HEK293 (cell line): ENCODE measurements at regions not wholly inside any gene's neighbourhood (a gene's known extent, or its start where the extent isn't known, plus 50 kb on each side); places are given as distances from the start of the nearest gene placed in this dataset.

Experiments
- AEBP2 ChIP-seq: fragments of 450-650 bp; formaldehyde crosslinking; IDR thresholded peaks from 2 replicates; pipeline ENCODE4 v1.5.1; 2016; ENCODE audit warnings: missing biosample characterization, missing genetic modification characterization, borderline replicate concordance
- YY1 ChIP-seq: fragments of 450-650 bp; formaldehyde crosslinking; IDR thresholded peaks from 2 replicates; pipeline ENCODE4 v1.5.1; 2018; ENCODE audit warnings: missing biosample characterization, missing genetic modification characterization
- ZBTB10 ChIP-seq: fragments of 450-650 bp; formaldehyde crosslinking; IDR thresholded peaks from 2 replicates; pipeline ENCODE4 v1.5.1; 2016; ENCODE audit warnings: missing biosample characterization, missing genetic modification characterization
- ZBTB17 ChIP-seq: fragments of 450-650 bp; formaldehyde crosslinking; IDR thresholded peaks from 2 replicates; pipeline ENCODE4 v1.5.1; 2016; ENCODE audit warnings: missing biosample characterization, missing genetic modification characterization
- ZBTB26 ChIP-seq: fragments of 450-650 bp; formaldehyde crosslinking; optimal IDR thresholded peaks from 2 replicates; pipeline ENCODE3; 2016; ENCODE audit warnings: missing biosample characterization, mild to moderate bottlenecking, missing genetic modification characterization
- ZBTB48 ChIP-seq: fragments of 450-650 bp; formaldehyde crosslinking; IDR thresholded peaks from 2 replicates; pipeline ENCODE4 v1.5.1; 2016; ENCODE audit warnings: missing biosample characterization, missing genetic modification characterization
- ZBTB49 ChIP-seq: fragments of 450-650 bp; formaldehyde crosslinking; IDR thresholded peaks from 2 replicates; pipeline ENCODE4 v1.5.1; 2016; ENCODE audit warnings: missing biosample characterization, missing genetic modification characterization, low read depth
- ZBTB8A ChIP-seq: fragments of 450-650 bp; formaldehyde crosslinking; IDR thresholded peaks from 2 replicates; pipeline ENCODE4 v1.5.1; 2016; ENCODE audit warnings: missing biosample characterization, missing genetic modification characterization
- ZFHX2 ChIP-seq: fragments of 450-650 bp; formaldehyde crosslinking; conservative IDR thresholded peaks from 2 replicates; pipeline ENCODE4 v1.5.1; 2016; ENCODE audit warnings: missing biosample characterization, missing genetic modification characterization
- ZNF138 ChIP-seq: fragments of 450-650 bp; formaldehyde crosslinking; IDR thresholded peaks from 2 replicates; pipeline ENCODE4 v1.5.1; 2016; ENCODE audit warnings: missing biosample characterization, missing genetic modification characterization, borderline replicate concordance
- ZNF157 ChIP-seq: fragments of 450-650 bp; formaldehyde crosslinking; IDR thresholded peaks from 2 replicates; pipeline ENCODE4 v1.5.1; 2016; ENCODE audit warnings: missing biosample characterization, missing genetic modification characterization
- ZNF174 ChIP-seq: fragments of 450-650 bp; formaldehyde crosslinking; IDR thresholded peaks from 2 replicates; pipeline ENCODE4 v1.5.0; 2017; ENCODE audit warnings: missing biosample characterization, mild to moderate bottlenecking, missing genetic modification characterization
- ZNF184 ChIP-seq: fragments of 450-650 bp; IDR thresholded peaks from 2 replicates; pipeline ENCODE4 v1.5.1; 2018; ENCODE audit warnings: missing biosample characterization, mild to moderate bottlenecking, missing genetic modification characterization
- ZNF2 ChIP-seq: fragments of 450-650 bp; formaldehyde crosslinking; IDR thresholded peaks from 2 replicates; pipeline ENCODE4 v1.5.1; 2016; ENCODE audit warnings: missing biosample characterization, missing genetic modification characterization
- ZNF211 ChIP-seq: fragments of 450-650 bp; formaldehyde crosslinking; IDR thresholded peaks from 2 replicates; pipeline ENCODE4 v1.5.1; 2016; ENCODE audit warnings: low read depth, missing biosample characterization, missing genetic modification characterization
- ZNF558 ChIP-seq: fragments of 450-650 bp; formaldehyde crosslinking; IDR thresholded peaks from 2 replicates; pipeline ENCODE4 v1.5.1; 2016; ENCODE audit warnings: missing biosample characterization, missing genetic modification characterization
- ZNF596 ChIP-seq: fragments of 450-650 bp; IDR thresholded peaks from 2 replicates; pipeline ENCODE4 v1.5.0; 2018; ENCODE audit warnings: missing biosample characterization, mild to moderate bottlenecking, missing genetic modification characterization, moderate library complexity
- ZNF747 ChIP-seq: fragments of 450-650 bp; formaldehyde crosslinking; IDR thresholded peaks from 2 replicates; pipeline ENCODE4 v1.5.1; 2016; ENCODE audit warnings: missing biosample characterization, missing genetic modification characterization
- ZNF792 ChIP-seq: fragments of 450-650 bp; formaldehyde crosslinking; IDR thresholded peaks from 2 replicates; pipeline ENCODE4 v1.5.1; 2016; ENCODE audit warnings: missing biosample characterization, missing genetic modification characterization
- ZSCAN23 ChIP-seq: fragments of 450-650 bp; formaldehyde crosslinking; IDR thresholded peaks from 2 replicates; pipeline ENCODE4 v1.5.1; 2016; ENCODE audit warnings: missing biosample characterization, missing genetic modification characterization
- ZSCAN4 ChIP-seq: fragments of 450-650 bp; formaldehyde crosslinking; IDR thresholded peaks from 2 replicates; pipeline ENCODE4 v1.5.1; 2017; ENCODE audit warnings: missing biosample characterization, missing genetic modification characterization
- ZXDB ChIP-seq: fragments of 450-650 bp; formaldehyde crosslinking; IDR thresholded peaks from 2 replicates; pipeline ENCODE4 v1.5.1; 2016; ENCODE audit warnings: missing biosample characterization, missing genetic modification characterization
- TF ChIP-seq, protein P1 (sequence below): fragments of 450-650 bp; formaldehyde crosslinking; IDR thresholded peaks from 2 replicates; pipeline ENCODE4 v1.5.1; 2017; ENCODE audit warnings: missing biosample characterization, missing genetic modification characterization
- TF ChIP-seq, protein P2 (sequence below): fragments of 450-650 bp; formaldehyde crosslinking; IDR thresholded peaks from 2 replicates; pipeline ENCODE4 v1.5.1; 2017; ENCODE audit warnings: missing biosample characterization, missing genetic modification characterization
- TF ChIP-seq, protein P3 (sequence below): fragments of 450-650 bp; formaldehyde crosslinking; IDR thresholded peaks from 2 replicates; pipeline ENCODE4 v1.5.1; 2016; ENCODE audit warnings: missing biosample characterization, missing genetic modification characterization

DNA sequence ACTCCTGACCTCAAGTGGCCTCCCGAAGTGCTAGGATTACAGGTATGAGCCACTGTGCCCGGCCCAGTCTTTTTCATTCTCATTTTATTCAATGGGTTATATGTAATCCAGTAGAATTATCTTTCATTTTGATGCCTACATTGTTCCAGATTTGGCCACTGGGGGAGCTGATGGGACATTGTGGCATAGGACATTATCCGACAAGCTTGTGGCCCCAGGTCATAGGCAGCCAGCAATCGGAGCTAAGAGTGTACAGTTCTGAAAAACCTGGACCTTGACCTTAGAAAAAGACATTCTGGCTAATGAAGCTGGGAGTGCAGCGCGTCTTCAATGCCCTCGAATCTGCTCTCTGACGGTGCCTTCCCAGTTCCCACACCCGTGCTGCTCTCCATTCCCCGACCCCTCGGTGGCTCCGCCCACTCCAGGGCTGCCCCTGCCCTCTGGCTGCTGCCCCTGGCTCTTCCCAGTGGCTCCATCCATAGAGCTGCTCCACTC is 108.7 kb downstream of the TEX29 start (continued):
- TF ChIP-seq ZSCAN4 (no peak), ZNF2 (tag by site-specific recombination) (no peak), ZNF558 (tag by site-specific recombination) (peak; percentile 62), AEBP2 (tag by site-specific recombination) (no peak), ZNF157 (tag by site-specific recombination) (no peak), ZBTB8A (tag by site-specific recombination) (0 out of 2 replicates have a peak, but pooled peaks have one; percentile 28), ZXDB (tag by site-specific recombination) (no peak), ZNF792 (tag by site-specific recombination) (no peak), ZNF184 (tag by site-specific recombination) (no peak), ZNF174 (tag by site-specific recombination) (no peak), ZNF211 (tag by site-specific recombination) (no peak), ZFHX2 (tag by site-specific recombination) (no peak), ZSCAN23 (tag by site-specific recombination) (no peak), ZBTB10 (tag by site-specific recombination) (no peak), ZBTB17 (tag by site-specific recombination) (0 out of 2 replicates have a peak, but pooled peaks have one; percentile 26), ZBTB48 (tag by site-specific recombination) (peak; percentile 57; the same call in 1 of the 2 replicates), ZBTB49 (no peak), ZNF596 (tag by site-specific recombination) (no peak), YY1 (tag by site-specific recombination) (no peak), ZBTB26 (tag by site-specific recombination) (no peak), ZNF138 (tag by site-specific recombination) (no peak), ZNF747 (tag by site-specific recombination) (no peak)
- TF ChIP-seq, protein P1, sequence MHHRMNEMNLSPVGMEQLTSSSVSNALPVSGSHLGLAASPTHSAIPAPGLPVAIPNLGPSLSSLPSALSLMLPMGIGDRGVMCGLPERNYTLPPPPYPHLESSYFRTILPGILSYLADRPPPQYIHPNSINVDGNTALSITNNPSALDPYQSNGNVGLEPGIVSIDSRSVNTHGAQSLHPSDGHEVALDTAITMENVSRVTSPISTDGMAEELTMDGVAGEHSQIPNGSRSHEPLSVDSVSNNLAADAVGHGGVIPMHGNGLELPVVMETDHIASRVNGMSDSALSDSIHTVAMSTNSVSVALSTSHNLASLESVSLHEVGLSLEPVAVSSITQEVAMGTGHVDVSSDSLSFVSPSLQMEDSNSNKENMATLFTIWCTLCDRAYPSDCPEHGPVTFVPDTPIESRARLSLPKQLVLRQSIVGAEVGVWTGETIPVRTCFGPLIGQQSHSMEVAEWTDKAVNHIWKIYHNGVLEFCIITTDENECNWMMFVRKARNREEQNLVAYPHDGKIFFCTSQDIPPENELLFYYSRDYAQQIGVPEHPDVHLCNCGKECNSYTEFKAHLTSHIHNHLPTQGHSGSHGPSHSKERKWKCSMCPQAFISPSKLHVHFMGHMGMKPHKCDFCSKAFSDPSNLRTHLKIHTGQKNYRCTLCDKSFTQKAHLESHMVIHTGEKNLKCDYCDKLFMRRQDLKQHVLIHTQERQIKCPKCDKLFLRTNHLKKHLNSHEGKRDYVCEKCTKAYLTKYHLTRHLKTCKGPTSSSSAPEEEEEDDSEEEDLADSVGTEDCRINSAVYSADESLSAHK = no peak
- TF ChIP-seq, protein P2, sequence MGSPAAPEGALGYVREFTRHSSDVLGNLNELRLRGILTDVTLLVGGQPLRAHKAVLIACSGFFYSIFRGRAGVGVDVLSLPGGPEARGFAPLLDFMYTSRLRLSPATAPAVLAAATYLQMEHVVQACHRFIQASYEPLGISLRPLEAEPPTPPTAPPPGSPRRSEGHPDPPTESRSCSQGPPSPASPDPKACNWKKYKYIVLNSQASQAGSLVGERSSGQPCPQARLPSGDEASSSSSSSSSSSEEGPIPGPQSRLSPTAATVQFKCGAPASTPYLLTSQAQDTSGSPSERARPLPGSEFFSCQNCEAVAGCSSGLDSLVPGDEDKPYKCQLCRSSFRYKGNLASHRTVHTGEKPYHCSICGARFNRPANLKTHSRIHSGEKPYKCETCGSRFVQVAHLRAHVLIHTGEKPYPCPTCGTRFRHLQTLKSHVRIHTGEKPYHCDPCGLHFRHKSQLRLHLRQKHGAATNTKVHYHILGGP (tag by site-specific recombination) = no peak
- TF ChIP-seq, protein P3, sequence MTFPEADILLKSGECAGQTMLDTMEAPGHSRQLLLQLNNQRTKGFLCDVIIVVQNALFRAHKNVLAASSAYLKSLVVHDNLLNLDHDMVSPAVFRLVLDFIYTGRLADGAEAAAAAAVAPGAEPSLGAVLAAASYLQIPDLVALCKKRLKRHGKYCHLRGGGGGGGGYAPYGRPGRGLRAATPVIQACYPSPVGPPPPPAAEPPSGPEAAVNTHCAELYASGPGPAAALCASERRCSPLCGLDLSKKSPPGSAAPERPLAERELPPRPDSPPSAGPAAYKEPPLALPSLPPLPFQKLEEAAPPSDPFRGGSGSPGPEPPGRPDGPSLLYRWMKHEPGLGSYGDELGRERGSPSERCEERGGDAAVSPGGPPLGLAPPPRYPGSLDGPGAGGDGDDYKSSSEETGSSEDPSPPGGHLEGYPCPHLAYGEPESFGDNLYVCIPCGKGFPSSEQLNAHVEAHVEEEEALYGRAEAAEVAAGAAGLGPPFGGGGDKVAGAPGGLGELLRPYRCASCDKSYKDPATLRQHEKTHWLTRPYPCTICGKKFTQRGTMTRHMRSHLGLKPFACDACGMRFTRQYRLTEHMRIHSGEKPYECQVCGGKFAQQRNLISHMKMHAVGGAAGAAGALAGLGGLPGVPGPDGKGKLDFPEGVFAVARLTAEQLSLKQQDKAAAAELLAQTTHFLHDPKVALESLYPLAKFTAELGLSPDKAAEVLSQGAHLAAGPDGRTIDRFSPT (tag by site-specific recombination) = peak; percentile 12; the same call in 1 of the 2 replicates
